HepG2 (cell line): ENCODE measurements at regions not wholly inside any gene's neighbourhood (a gene's known extent, or its start where the extent isn't known, plus 50 kb on each side); places are given as distances from the start of the nearest gene placed in this dataset.
"Not testable (repeated sequence)": the region's sequence is repeated elsewhere in the genome, so short reads cannot be mapped to it uniquely, and the experiment has no call there.

ENCODE experiments used
- ATAC-seq: fragments of 200-7000 bp; cut with Tn5 transposase; 3 replicates; pipeline ENCODE4 v1.9.1; 2020; ENCODE audit warnings: mild to moderate bottlenecking, moderate library complexity
- BruUV-seq: library from RNA; stranded (reverse); fragments of 400-500 nt; replicated peaks from 2 replicates; lab custom pipeline; 2021; lab: Mats Ljungman, UMichigan
- CTCF ChIA-PET: fragments of 300-600 bp; formaldehyde crosslinking; extraction: SDS; loops from one replicate; lab custom pipeline; 2021; ENCODE audit warnings: low total read pairs, inconsistent platforms, low intra/inter-chr PET ratio; lab: Yijun Ruan, JAX
- POLR2A ChIA-PET: fragments of 350-600 bp; sonication (Branson Sonifier 250); formaldehyde crosslinking; loops from one replicate; lab custom pipeline; 2020; ENCODE audit warnings: antibody characterized with exemption, inconsistent platforms; lab: Yijun Ruan, JAX
- DNase-seq: peaks from one replicate; pipeline ENCODE4 v3.0.0-alpha.2; 2015; ENCODE audit warnings: low spot score
- FAIRE-seq: peaks from 3 replicates; lab custom pipeline; 2011; peaks lifted over from hg19 to GRCh38; lab: Jason Lieb, UNC
- H2AFZ ChIP-seq: one replicate; pipeline ENCODE4 v1.6.1; 2011; ENCODE audit warnings: low read length, inconsistent platforms
- H3K27ac ChIP-seq: fragments of 300-600 bp; 3 replicates; pipeline ENCODE4 v1.8.0; 2011; ENCODE audit warnings: mixed run types, mild to moderate bottlenecking, mixed read lengths, low read length, inconsistent platforms; ENCODE audit not compliant: insufficient read depth; ENCODE audit errors: extremely low read length
- H3K27me3 ChIP-seq, 2 experiments: fragments of 200-600 bp in 1 of 2; 2 replicates in 1 of 2; 3 replicates in 1 of 2; pipeline versions ENCODE4 v1.6.0 to v1.8.0; 2011; ENCODE audit warnings: low read length in 2 of 2, mild to moderate bottlenecking in 2 of 2, moderate library complexity in 2 of 2, inconsistent platforms in 1 of 2; ENCODE audit not compliant: insufficient read depth in 2 of 2, control insufficient read depth in 1 of 2
- H3K36me3 ChIP-seq, 2 experiments: fragments of 200-600 bp in 1 of 2; replicated peaks in 1 of 2; 2 replicates in 1 of 2; 3 replicates in 1 of 2; pipeline versions ENCODE4 v1.5.1 to v1.8.0; 2011; ENCODE audit warnings: low read length in 2 of 2, inconsistent platforms in 1 of 2; ENCODE audit not compliant: insufficient read depth in 2 of 2, control insufficient read depth in 1 of 2
- H3K4me1 ChIP-seq: 2 replicates; pipeline ENCODE4 v1.5.1; 2012; ENCODE audit warnings: low read length, inconsistent platforms; ENCODE audit not compliant: insufficient read depth
- H3K4me2 ChIP-seq: 2 replicates; pipeline ENCODE4 v1.6.0; 2011; ENCODE audit warnings: low read depth, low read length, inconsistent platforms
- H3K4me3 ChIP-seq, 3 experiments: fragments of 200-600 bp in 1 of 3; sonication (generic), shearing (Covaris generic) in 1 of 3; replicated peaks in 1 of 3; 2 replicates each; pipeline ENCODE4 v1.5.1; 2011 to 2016; ENCODE audit warnings: low read length in 3 of 3, inconsistent platforms in 2 of 3, low read depth in 2 of 3, mild to moderate bottlenecking in 2 of 3, control low read depth in 1 of 3, mixed read lengths in 1 of 3; ENCODE audit not compliant: insufficient read depth in 1 of 3
- H3K79me2 ChIP-seq: one replicate; pipeline ENCODE4 v1.6.1; 2011; ENCODE audit warnings: low read length, inconsistent platforms; ENCODE audit not compliant: insufficient read depth
- H3K9ac ChIP-seq: 2 replicates; pipeline ENCODE4 v1.6.0; 2011; ENCODE audit warnings: mild to moderate bottlenecking, low read depth, low read length, inconsistent platforms; ENCODE audit not compliant: insufficient read depth
- H3K9me3 ChIP-seq: 2 replicates; pipeline ENCODE4 v1.5.1; 2012; ENCODE audit warnings: mild to moderate bottlenecking, low read length
- H4K20me1 ChIP-seq: 2 replicates; pipeline ENCODE4 v1.6.0; 2011; ENCODE audit warnings: inconsistent platforms, mild to moderate bottlenecking, low read length, moderate library complexity; ENCODE audit not compliant: insufficient read depth
- CEBPB ChIP-seq: IDR thresholded peaks from 2 replicates; pipeline ENCODE4 v1.6.1; 2011; ENCODE audit warnings: low read depth, low read length, improper control_type of control experiment, borderline replicate concordance
- PPARG ChIP-seq: conservative IDR thresholded peaks from 2 replicates; pipeline ENCODE4 v1.6.1; 2016; ENCODE audit warnings: missing biosample characterization, missing genetic modification reagents
- SOX13 ChIP-seq, 3 experiments: fragments of 450-650 bp in 1 of 3; sonication (generic) in 1 of 3; formaldehyde crosslinking in 1 of 3; IDR thresholded peaks in 2 of 3; conservative IDR thresholded peaks in 1 of 3; 2 replicates each; pipeline versions ENCODE4 v1.5.0 to v1.6.1; 2016 to 2020; ENCODE audit warnings: antibody characterized with exemption in 1 of 3, mild to moderate bottlenecking in 1 of 3, missing compliant biosample characterization in 1 of 3, missing genetic modification reagents in 1 of 3, moderate library complexity in 1 of 3
- ZFP90 ChIP-seq: sonication (generic); formaldehyde crosslinking; IDR thresholded peaks from 2 replicates; pipeline ENCODE4 v1.8.0; 2022; ENCODE audit warnings: missing genetic modification reagents, mild to moderate bottlenecking, inconsistent platforms, borderline replicate concordance
- ZNF232 ChIP-seq: sonication (generic); formaldehyde crosslinking; IDR thresholded peaks from 2 replicates; pipeline ENCODE4 v1.4.0; 2020; ENCODE audit warnings: missing genetic modification reagents, borderline replicate concordance
- ZNF264 ChIP-seq: sonication (generic); formaldehyde crosslinking; IDR thresholded peaks from 2 replicates; pipeline ENCODE4 v1.4.0; 2020; ENCODE audit warnings: missing genetic modification reagents
- WGBS: methylation state at CpG from one replicate; pipeline ENCODE4 v1.1.6; 2017; ENCODE audit warnings: low lambda C conversion rate; 5-methylcytosine and 5-hydroxymethylcytosine counted together
- in situ Hi-C: cut with HindIII; loops from 2 replicates; pipeline ENCODE4 v1.10.0; 2017; ENCODE audit warnings: low pct_unique_long_range_greater_than_20kb; ENCODE audit not compliant: extremely low pct_ligation_motif_present
- intact Hi-C: fragments of 100-400 bp; cut with micrococcal nuclease; formaldehyde crosslinking; loops from one replicate; pipeline ENCODE4 v1.10.0; 2022; ENCODE audit not compliant: unreplicated experiment
- TF ChIP-seq, protein P1 (sequence below), 2 experiments: fragments of 450-650 bp in 1 of 2; sonication (generic) in 1 of 2; formaldehyde crosslinking in 1 of 2; IDR thresholded peaks; 2 replicates each; pipeline versions ENCODE4 v1.6.1 to v1.8.0; 2016 to 2022; ENCODE audit warnings: antibody characterized with exemption in 1 of 2, mild to moderate bottlenecking in 1 of 2, missing genetic modification reagents in 1 of 2

DNA sequence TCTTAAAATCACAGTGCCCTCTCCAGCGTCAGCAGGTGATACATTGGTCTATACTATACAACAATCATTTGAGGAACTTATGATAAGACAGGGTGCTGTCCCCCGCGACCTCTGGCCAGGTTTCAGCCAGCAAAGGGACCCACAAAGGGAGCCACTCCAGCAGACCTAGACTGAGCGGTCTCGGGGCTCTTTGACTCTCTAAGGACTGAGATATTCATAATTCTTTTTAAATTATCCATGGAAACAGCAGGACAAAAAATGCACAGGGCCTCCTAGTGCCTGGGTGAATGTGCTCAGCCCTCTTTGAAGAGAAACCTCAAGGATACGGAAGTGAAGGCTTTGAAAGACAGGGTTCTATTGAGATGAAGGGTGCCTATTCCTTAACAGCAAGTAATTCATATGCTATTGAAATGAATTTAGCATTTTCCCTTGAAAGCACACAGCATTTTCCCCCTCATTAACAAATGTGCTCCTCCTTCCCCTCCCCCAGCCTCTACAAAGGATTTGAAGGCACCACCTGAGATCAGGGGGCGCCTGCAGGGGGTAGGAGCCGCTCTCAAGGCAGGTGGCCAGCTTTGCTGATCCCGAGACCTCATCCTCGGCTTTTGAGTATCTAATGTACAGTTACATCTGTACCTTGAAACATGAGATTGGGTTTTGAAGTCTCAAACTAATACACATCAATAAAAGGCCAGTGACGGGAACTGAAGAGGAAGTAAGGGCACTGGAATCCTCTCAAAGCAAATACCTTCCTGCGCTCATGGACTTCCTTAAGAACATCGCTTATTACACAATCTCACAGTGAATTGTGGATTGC lies 65.3 kb upstream of the UNC93A start:
- TF ChIP-seq CEBPB, result peak; percentile 43; the same call in 1 of the 2 replicates
- TF ChIP-seq, all 625 proteins: peak for 1; not testable (repeated sequence) for 624
- H3K27me3 ChIP-seq, H3K4me3 ChIP-seq, FAIRE-seq, H3K9ac ChIP-seq, H3K36me3 ChIP-seq, H4K20me1 ChIP-seq, H3K4me2 ChIP-seq, CTCF ChIA-PET, H3K27ac ChIP-seq, DNase-seq, H3K9me3 ChIP-seq, H3K79me2 ChIP-seq, BruUV-seq, ATAC-seq, H2AFZ ChIP-seq, in situ Hi-C loops: not testable (repeated sequence)
- H3K4me1 ChIP-seq, result peaks cover 53% of the 10 kb centered on the region
- intact Hi-C loops, result loop anchor here (2.0 kb wide), 1 partner anchor 13 kb away; no protein-coding TSS in a partner anchor
- 96% methylated on average over 13 of the region's 13 CpGs for WGBS
- POLR2A ChIA-PET, result interaction anchor here (1.9 kb wide), 2 partner anchors 43 to 60 kb away, joined by 6 to 9 read pairs; no protein-coding TSS in a partner anchor

- Histone ChIP-seq H3K27me3 (no peaks in the 10 kb centered on the region), H2AFZ (no peak overlapping the region), H3K4me2 (no peak overlapping the region), H3K36me3 (no peaks in the 10 kb centered on the region), H4K20me1 (no peaks in the 10 kb centered on the region), H3K9ac (no peak overlapping the region), H3K9me3 (no peaks in the 10 kb centered on the region), H3K27ac (no peak overlapping the region), H3K4me3 (no peak overlapping the region), H3K4me1 (peaks cover 47% of the 10 kb centered on the region), H3K79me2 (no peaks in the 10 kb centered on the region)
- POLR2A ChIA-PET, result no interaction called here
- 94% methylated on average over 3 of the region's 3 CpGs for WGBS
- intact Hi-C loops, result no loop called here
- BruUV-seq, result no TSS peak
- CTCF ChIA-PET, result no interaction called here
- DNase-seq, result no peak
- in situ Hi-C loops, result no loop called here
- ATAC-seq, result no peak
- no peak for FAIRE-seq
- no peak for TF ChIP-seq SOX13 (IDR thresholded peaks at IDR 0.05)
- TF ChIP-seq SOX13 (CRISPR knock-in tag; conservative IDR thresholded peaks at IDR 0.05 in 1 of 2, IDR thresholded peaks at IDR 0.05 in 1 of 2), result no peak
- TF ChIP-seq, protein P1, sequence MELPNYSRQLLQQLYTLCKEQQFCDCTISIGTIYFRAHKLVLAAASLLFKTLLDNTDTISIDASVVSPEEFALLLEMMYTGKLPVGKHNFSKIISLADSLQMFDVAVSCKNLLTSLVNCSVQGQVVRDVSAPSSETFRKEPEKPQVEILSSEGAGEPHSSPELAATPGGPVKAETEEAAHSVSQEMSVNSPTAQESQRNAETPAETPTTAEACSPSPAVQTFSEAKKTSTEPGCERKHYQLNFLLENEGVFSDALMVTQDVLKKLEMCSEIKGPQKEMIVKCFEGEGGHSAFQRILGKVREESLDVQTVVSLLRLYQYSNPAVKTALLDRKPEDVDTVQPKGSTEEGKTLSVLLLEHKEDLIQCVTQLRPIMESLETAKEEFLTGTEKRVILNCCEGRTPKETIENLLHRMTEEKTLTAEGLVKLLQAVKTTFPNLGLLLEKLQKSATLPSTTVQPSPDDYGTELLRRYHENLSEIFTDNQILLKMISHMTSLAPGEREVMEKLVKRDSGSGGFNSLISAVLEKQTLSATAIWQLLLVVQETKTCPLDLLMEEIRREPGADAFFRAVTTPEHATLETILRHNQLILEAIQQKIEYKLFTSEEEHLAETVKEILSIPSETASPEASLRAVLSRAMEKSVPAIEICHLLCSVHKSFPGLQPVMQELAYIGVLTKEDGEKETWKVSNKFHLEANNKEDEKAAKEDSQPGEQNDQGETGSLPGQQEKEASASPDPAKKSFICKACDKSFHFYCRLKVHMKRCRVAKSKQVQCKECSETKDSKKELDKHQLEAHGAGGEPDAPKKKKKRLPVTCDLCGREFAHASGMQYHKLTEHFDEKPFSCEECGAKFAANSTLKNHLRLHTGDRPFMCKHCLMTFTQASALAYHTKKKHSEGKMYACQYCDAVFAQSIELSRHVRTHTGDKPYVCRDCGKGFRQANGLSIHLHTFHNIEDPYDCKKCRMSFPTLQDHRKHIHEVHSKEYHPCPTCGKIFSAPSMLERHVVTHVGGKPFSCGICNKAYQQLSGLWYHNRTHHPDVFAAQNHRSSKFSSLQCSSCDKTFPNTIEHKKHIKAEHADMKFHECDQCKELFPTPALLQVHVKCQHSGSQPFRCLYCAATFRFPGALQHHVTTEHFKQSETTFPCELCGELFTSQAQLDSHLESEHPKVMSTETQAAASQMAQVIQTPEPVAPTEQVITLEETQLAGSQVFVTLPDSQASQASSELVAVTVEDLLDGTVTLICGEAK (IDR thresholded peaks at IDR 0.05), result no peak
- TF ChIP-seq, protein P1 (CRISPR knock-in tag; IDR thresholded peaks at IDR 0.05), result no peak
- TF ChIP-seq PPARG (CRISPR knock-in tag), result no peak
- TF ChIP-seq ZNF232, result no peak
- TF ChIP-seq ZNF264 (CRISPR knock-in tag), result no peak
- TF ChIP-seq ZFP90 (CRISPR knock-in tag), result no peak
Measured at GRCh38 chr6:167226383-167226685, 64.8 kb upstream of the UNC93A start.
